A549 (cell line): ENCODE measurements at regions not wholly inside any gene's neighbourhood (a gene's known extent, or its start where the extent isn't known, plus 50 kb on each side); places are given as distances from the start of the nearest gene placed in this dataset.

Experiments used
- CEBPB ChIP-seq, 2 experiments: fragments of >200 bp in 1 of 2; sonication (Bioruptor Twin) in 1 of 2; formaldehyde crosslinking in 1 of 2; IDR thresholded peaks; 2 replicates each; pipeline ENCODE4 v1.6.1; 2012 to 2016
- CTCF ChIP-seq: fragments of >200 bp; sonication (Bioruptor Twin); formaldehyde crosslinking; IDR thresholded peaks from 3 replicates; pipeline ENCODE4 v1.5.1; 2016
- E2F6 ChIP-seq: IDR thresholded peaks from 2 replicates; pipeline ENCODE4 v1.6.1; 2012; ENCODE audit warnings: low read depth, borderline replicate concordance
- EP300 ChIP-seq, 2 experiments: fragments of >200 bp; sonication (Bioruptor Twin); formaldehyde crosslinking; IDR thresholded peaks; 2 replicates in 1 of 2; 3 replicates in 1 of 2; pipeline ENCODE4 v1.6.1; 2016 to 2017
- ESRRA ChIP-seq: fragments of 150-350 bp; IDR thresholded peaks from 2 replicates; pipeline ENCODE4 v1.6.1; 2014; ENCODE audit warnings: mild to moderate bottlenecking, low read length, borderline replicate concordance
- HDAC2 ChIP-seq: fragments of 200-600 bp; sonication (generic); IDR thresholded peaks from 2 replicates; pipeline ENCODE4 v1.6.1; 2016
- POLR2A ChIP-seq: IDR thresholded peaks from 2 replicates; pipeline ENCODE4 v1.6.1; 2012; ENCODE audit warnings: mild to moderate bottlenecking, low read length
- RFX5 ChIP-seq: fragments of 450-650 bp; IDR thresholded peaks from 2 replicates; pipeline ENCODE4 v1.7.1; 2014; ENCODE audit warnings: antibody characterized with exemption, mild to moderate bottlenecking, moderate library complexity

GRCh38 chr5:85288914-85289313 lies 904.2 kb upstream of the EDIL3 start:
- TF ChIP-seq CTCF (no peak), EP300 (IDR thresholded peaks at IDR 0.05) (no peak), ESRRA (no peak), HDAC2 (no peak), E2F6 (no peak), POLR2A (no peak), CEBPB (IDR thresholded peaks at IDR 0.05) (no peak), RFX5 (no peak)
